ENCODE measurements at regions not wholly inside any gene's neighbourhood (a gene's known extent, or its start where the extent isn't known, plus 50 kb on each side); places are given as distances from the start of the nearest gene placed in this dataset.

DNA sequence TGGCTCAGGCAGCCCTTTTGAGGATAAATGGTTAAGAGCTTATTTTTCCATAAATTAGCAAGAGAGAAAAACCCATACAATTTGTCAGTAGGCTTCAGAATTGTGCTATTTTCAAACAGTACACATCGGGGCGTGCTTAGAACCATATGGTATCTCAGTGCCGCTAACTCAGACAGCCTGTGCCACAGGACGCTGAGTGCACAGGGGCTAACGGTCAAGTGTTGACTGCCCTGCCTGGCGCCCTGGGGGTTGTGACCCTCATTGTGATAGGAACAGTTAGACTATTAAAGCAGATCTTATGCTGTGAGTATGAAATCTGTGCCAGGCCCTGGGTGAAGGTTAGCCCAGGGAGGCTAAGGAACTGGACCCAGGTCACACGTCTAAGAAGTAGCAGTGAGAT, 1519.7 kb downstream of the BRD1 start:
- TF ChIP-seq, protein P1, sequence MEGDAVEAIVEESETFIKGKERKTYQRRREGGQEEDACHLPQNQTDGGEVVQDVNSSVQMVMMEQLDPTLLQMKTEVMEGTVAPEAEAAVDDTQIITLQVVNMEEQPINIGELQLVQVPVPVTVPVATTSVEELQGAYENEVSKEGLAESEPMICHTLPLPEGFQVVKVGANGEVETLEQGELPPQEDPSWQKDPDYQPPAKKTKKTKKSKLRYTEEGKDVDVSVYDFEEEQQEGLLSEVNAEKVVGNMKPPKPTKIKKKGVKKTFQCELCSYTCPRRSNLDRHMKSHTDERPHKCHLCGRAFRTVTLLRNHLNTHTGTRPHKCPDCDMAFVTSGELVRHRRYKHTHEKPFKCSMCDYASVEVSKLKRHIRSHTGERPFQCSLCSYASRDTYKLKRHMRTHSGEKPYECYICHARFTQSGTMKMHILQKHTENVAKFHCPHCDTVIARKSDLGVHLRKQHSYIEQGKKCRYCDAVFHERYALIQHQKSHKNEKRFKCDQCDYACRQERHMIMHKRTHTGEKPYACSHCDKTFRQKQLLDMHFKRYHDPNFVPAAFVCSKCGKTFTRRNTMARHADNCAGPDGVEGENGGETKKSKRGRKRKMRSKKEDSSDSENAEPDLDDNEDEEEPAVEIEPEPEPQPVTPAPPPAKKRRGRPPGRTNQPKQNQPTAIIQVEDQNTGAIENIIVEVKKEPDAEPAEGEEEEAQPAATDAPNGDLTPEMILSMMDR (IDR thresholded peaks at IDR 0.05): no peak
- no peak for TF ChIP-seq POLR2A (IDR thresholded peaks at IDR 0.05)

Measured in heart left ventricle (tissue), 13 donors.